ENCODE measurements at regions not wholly inside any gene's neighbourhood (a gene's known extent, or its start where the extent isn't known, plus 50 kb on each side); places are given as distances from the start of the nearest gene placed in this dataset.

DNA sequence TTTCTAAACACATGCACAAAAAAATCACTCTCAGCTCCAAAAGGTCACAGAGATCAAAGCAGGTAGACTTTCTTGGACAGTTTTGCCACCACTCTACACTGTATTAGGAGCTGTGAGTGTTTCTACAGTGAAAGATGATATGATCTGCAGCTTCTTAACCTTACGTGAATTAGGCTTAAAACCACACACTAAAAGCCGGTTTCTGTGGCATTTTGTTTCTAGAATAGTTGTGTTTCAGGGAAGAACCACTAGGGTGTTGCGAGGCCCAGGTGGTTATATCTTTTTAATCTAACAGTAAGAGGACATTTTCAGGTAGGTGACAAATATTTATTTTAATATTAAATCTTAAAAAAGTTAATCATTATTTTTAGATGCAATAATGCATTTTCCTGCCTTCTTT, 216.4 kb downstream of the KLF5 start:
- CTCF ChIA-PET = no interaction called here

DNA sequence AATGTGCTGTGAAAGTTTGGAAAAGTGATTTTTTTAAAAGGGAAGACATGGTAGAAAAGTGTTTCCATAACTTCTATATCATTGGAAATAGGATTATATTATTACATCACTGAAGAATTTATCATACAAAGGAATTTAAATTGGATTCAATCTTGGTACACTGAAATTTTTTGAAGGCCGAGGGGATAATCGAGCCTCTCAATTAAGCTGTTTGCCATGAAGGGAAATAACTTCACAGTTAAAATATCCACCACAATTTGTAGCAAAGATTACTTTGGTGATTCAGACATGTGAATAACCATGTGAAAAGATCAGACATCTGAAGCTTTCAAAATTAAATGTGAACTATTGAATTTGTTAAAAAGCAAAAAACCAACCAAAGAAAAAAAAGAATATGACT, 215.3 kb downstream of the KLF5 start:
- TF ChIP-seq SIN3A (IDR thresholded peaks at IDR 0.05; ENCODE audit: borderline replicate concordance, insufficient read depth, low read depth, low read length) (no peak), POLR2AphosphoS5 (IDR thresholded peaks at IDR 0.05; ENCODE audit: low read depth, low read length) (no peak)
- Histone ChIP-seq H3K9me3 (ENCODE audit: control insufficient read depth, insufficient read depth, low read depth, low read length) (no peaks in the 10 kb centered on the region), H3K27ac (ENCODE audit: low read length) (no peak overlapping the region), H3K27me3 (ENCODE audit: control insufficient read depth, insufficient read depth, low read length) (no peaks in the 10 kb centered on the region), H3K4me3 (ENCODE audit: low read depth in 2 of 2, low read length in 2 of 2) (no peak overlapping the region), H3K4me1 (ENCODE audit: control insufficient read depth, insufficient read depth, low read length) (no peaks in the 10 kb centered on the region), H3K36me3 (ENCODE audit: control insufficient read depth, insufficient read depth, low read length) (no peaks in the 10 kb centered on the region)
- BruUV-seq (replicated peaks) = no TSS peak
- ChIA-PET CTCF (no interaction called here), POLR2A (no interaction called here)
- intact Hi-C loops (cut with micrococcal nuclease; ENCODE audit: unreplicated experiment) (no loop called here), in situ Hi-C loops (cut with HindIII; ENCODE audit: low pct_unique_long_range_greater_than_20kb, low sequenced_read_pairs) (no loop called here)
- ATAC-seq (no peak), DNase-seq (ENCODE audit: low read depth, low spot score) (no peak)

More for the DNA sequence above, 216.4 kb downstream of the KLF5 start:
- Histone ChIP-seq H3K27ac (ENCODE audit: low read length) (no peak overlapping the region), H3K36me3 (ENCODE audit: control insufficient read depth, insufficient read depth, low read length) (no peaks in the 10 kb centered on the region), H3K4me1 (ENCODE audit: control insufficient read depth, insufficient read depth, low read length) (no peaks in the 10 kb centered on the region), H3K9me3 (ENCODE audit: control insufficient read depth, insufficient read depth, low read depth, low read length) (no peaks in the 10 kb centered on the region), H3K4me3 (ENCODE audit: low read depth in 2 of 2, low read length in 2 of 2) (no peak overlapping the region), H3K27me3 (ENCODE audit: control insufficient read depth, insufficient read depth, low read length) (no peaks in the 10 kb centered on the region)
- BruUV-seq (replicated peaks) = no TSS peak
- ATAC-seq (no peak), DNase-seq (ENCODE audit: low read depth, low spot score) (no peak)
- POLR2A ChIA-PET = no interaction called here
- in situ Hi-C loops (cut with HindIII; ENCODE audit: low pct_unique_long_range_greater_than_20kb, low sequenced_read_pairs) = no loop called here
- intact Hi-C loops (cut with micrococcal nuclease; ENCODE audit: unreplicated experiment) = no loop called here
- TF ChIP-seq POLR2AphosphoS5 (IDR thresholded peaks at IDR 0.05; ENCODE audit: low read depth, low read length) = no peak
- TF ChIP-seq SIN3A (IDR thresholded peaks at IDR 0.05; ENCODE audit: borderline replicate concordance, insufficient read depth, low read depth, low read length) = no peak
- TF ChIP-seq, protein P1, sequence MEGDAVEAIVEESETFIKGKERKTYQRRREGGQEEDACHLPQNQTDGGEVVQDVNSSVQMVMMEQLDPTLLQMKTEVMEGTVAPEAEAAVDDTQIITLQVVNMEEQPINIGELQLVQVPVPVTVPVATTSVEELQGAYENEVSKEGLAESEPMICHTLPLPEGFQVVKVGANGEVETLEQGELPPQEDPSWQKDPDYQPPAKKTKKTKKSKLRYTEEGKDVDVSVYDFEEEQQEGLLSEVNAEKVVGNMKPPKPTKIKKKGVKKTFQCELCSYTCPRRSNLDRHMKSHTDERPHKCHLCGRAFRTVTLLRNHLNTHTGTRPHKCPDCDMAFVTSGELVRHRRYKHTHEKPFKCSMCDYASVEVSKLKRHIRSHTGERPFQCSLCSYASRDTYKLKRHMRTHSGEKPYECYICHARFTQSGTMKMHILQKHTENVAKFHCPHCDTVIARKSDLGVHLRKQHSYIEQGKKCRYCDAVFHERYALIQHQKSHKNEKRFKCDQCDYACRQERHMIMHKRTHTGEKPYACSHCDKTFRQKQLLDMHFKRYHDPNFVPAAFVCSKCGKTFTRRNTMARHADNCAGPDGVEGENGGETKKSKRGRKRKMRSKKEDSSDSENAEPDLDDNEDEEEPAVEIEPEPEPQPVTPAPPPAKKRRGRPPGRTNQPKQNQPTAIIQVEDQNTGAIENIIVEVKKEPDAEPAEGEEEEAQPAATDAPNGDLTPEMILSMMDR (IDR thresholded peaks at IDR 0.05) = no peak
- TF ChIP-seq TCF7L2 (IDR thresholded peaks at IDR 0.05; ENCODE audit: low read depth, low read length) = no peak
- TF ChIP-seq, protein P2, sequence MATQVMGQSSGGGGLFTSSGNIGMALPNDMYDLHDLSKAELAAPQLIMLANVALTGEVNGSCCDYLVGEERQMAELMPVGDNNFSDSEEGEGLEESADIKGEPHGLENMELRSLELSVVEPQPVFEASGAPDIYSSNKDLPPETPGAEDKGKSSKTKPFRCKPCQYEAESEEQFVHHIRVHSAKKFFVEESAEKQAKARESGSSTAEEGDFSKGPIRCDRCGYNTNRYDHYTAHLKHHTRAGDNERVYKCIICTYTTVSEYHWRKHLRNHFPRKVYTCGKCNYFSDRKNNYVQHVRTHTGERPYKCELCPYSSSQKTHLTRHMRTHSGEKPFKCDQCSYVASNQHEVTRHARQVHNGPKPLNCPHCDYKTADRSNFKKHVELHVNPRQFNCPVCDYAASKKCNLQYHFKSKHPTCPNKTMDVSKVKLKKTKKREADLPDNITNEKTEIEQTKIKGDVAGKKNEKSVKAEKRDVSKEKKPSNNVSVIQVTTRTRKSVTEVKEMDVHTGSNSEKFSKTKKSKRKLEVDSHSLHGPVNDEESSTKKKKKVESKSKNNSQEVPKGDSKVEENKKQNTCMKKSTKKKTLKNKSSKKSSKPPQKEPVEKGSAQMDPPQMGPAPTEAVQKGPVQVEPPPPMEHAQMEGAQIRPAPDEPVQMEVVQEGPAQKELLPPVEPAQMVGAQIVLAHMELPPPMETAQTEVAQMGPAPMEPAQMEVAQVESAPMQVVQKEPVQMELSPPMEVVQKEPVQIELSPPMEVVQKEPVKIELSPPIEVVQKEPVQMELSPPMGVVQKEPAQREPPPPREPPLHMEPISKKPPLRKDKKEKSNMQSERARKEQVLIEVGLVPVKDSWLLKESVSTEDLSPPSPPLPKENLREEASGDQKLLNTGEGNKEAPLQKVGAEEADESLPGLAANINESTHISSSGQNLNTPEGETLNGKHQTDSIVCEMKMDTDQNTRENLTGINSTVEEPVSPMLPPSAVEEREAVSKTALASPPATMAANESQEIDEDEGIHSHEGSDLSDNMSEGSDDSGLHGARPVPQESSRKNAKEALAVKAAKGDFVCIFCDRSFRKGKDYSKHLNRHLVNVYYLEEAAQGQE (IDR thresholded peaks at IDR 0.05; ENCODE audit: insufficient read depth in 1 of 2, low read depth in 2 of 2, low read length in 1 of 2) = no peak

DNA sequence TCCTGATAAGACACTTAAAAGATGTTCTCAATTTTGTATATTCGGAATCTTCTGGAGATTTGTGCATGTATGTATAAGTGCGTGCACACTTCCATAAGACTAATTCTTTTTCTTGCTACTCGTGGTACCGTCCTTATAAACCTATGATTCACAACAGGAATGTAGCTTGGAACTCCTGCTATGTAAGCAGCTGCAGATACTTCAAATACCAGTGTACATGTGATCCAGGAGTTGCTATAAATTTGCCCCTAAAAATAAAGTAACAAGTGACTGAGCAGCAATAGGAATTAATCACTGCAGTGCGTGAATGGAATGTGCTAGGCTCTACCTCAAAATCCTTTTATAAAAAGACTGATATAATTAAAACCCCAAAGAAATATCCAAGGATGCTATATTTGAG, 214.9 kb downstream of the KLF5 start:
- Histone ChIP-seq H3K27ac (ENCODE audit: low read length) (no peak overlapping the region), H3K9me3 (ENCODE audit: control insufficient read depth, insufficient read depth, low read depth, low read length) (no peaks in the 10 kb centered on the region), H3K27me3 (ENCODE audit: control insufficient read depth, insufficient read depth, low read length) (no peaks in the 10 kb centered on the region), H3K4me1 (ENCODE audit: control insufficient read depth, insufficient read depth, low read length) (no peaks in the 10 kb centered on the region), H3K36me3 (ENCODE audit: control insufficient read depth, insufficient read depth, low read length) (no peaks in the 10 kb centered on the region), H3K4me3 (ENCODE audit: low read depth in 2 of 2, low read length in 2 of 2) (no peak overlapping the region)
- TF ChIP-seq, protein P2 (IDR thresholded peaks at IDR 0.05; ENCODE audit: insufficient read depth in 1 of 2, low read depth in 2 of 2, low read length in 1 of 2) = no peak
- no peak for TF ChIP-seq TCF7L2 (IDR thresholded peaks at IDR 0.05; ENCODE audit: low read depth, low read length)
- TF ChIP-seq, protein P1 (IDR thresholded peaks at IDR 0.05) = no peak
- no peak for TF ChIP-seq POLR2AphosphoS5 (IDR thresholded peaks at IDR 0.05; ENCODE audit: low read depth, low read length)
- TF ChIP-seq SIN3A (IDR thresholded peaks at IDR 0.05; ENCODE audit: borderline replicate concordance, insufficient read depth, low read depth, low read length) = no peak
- ATAC-seq = no peak
- intact Hi-C loops (cut with micrococcal nuclease; ENCODE audit: unreplicated experiment) = no loop called here
- POLR2A ChIA-PET = no interaction called here
- in situ Hi-C loops (cut with HindIII; ENCODE audit: low pct_unique_long_range_greater_than_20kb, low sequenced_read_pairs) = no loop called here
- BruUV-seq (replicated peaks) = no TSS peak
- CTCF ChIA-PET = no interaction called here
- no peak for DNase-seq (ENCODE audit: low read depth, low spot score)
